Thyroid gland (tissue), 4 donors: ENCODE measurements at regions not wholly inside any gene's neighbourhood (a gene's known extent, or its start where the extent isn't known, plus 50 kb on each side); places are given as distances from the start of the nearest gene placed in this dataset.

Source experiments
- DNase-seq, 2 donors: peaks; one replicate each; pipeline ENCODE4 v3.0.0-alpha.2; 2019
- H3K27ac ChIP-seq, 3 donors: fragments of 200-600 bp; sonication (generic); 1 replicate in 2 of 3; 2 replicates in 1 of 3; pipeline ENCODE4 v1.5.1; 2016 to 2019; ENCODE audit warnings: mild to moderate bottlenecking in 1 of 3, moderate library complexity in 1 of 3
- H3K27me3 ChIP-seq: fragments of 200-600 bp; sonication (generic); one replicate; pipeline ENCODE4 v1.5.1; 2019
- H3K36me3 ChIP-seq, 2 donors: fragments of 200-600 bp; sonication (generic); one replicate each; pipeline ENCODE4 v1.5.1; 2016 to 2019
- H3K4me1 ChIP-seq, 2 donors: fragments of 200-600 bp; sonication (generic); one replicate each; pipeline ENCODE4 v1.5.1; 2017 to 2019
- H3K4me3 ChIP-seq, 3 donors: fragments of 200-600 bp; sonication (generic); replicated peaks in 1 of 3; 1 replicate in 2 of 3; 2 replicates in 1 of 3; pipeline ENCODE4 v1.5.1; 2016; ENCODE audit warnings: mild to moderate bottlenecking in 1 of 3
- H3K9me3 ChIP-seq: fragments of 200-600 bp; sonication (generic); one replicate; pipeline ENCODE4 v1.5.1; 2017
- POLR2A ChIP-seq, 2 donors: fragments of 450-650 bp; IDR thresholded peaks; one replicate each; pipeline ENCODE4 v1.6.1; 2017; ENCODE audit warnings: antibody characterized with exemption in 2 of 2, mild to moderate bottlenecking in 2 of 2, moderate library complexity in 1 of 2
- WGBS, 2 donors: methylation state at CpG; one replicate each; pipeline ENCODE4 v1.1.5; 2017; 5-methylcytosine and 5-hydroxymethylcytosine counted together
- intact Hi-C: fragments of 100-400 bp; cut with DNase I; formaldehyde crosslinking; loops from one replicate; pipeline ENCODE4 v1.15.1; 2023
- TF ChIP-seq, protein P1 (sequence below), 6 experiments: fragments of 200-600 bp in 3 of 6; fragments of 450-650 bp in 3 of 6; sonication (generic) in 3 of 6; IDR thresholded peaks; one replicate each; pipeline ENCODE4 v1.5.1; 2016 to 2019; ENCODE audit warnings: antibody characterized with exemption in 6 of 6, mild to moderate bottlenecking in 2 of 6, inconsistent platforms in 1 of 6, moderate library complexity in 1 of 6

- DNase-seq = no peak
- TF ChIP-seq POLR2A (IDR thresholded peaks at IDR 0.05) = no peak
- TF ChIP-seq, protein P1, sequence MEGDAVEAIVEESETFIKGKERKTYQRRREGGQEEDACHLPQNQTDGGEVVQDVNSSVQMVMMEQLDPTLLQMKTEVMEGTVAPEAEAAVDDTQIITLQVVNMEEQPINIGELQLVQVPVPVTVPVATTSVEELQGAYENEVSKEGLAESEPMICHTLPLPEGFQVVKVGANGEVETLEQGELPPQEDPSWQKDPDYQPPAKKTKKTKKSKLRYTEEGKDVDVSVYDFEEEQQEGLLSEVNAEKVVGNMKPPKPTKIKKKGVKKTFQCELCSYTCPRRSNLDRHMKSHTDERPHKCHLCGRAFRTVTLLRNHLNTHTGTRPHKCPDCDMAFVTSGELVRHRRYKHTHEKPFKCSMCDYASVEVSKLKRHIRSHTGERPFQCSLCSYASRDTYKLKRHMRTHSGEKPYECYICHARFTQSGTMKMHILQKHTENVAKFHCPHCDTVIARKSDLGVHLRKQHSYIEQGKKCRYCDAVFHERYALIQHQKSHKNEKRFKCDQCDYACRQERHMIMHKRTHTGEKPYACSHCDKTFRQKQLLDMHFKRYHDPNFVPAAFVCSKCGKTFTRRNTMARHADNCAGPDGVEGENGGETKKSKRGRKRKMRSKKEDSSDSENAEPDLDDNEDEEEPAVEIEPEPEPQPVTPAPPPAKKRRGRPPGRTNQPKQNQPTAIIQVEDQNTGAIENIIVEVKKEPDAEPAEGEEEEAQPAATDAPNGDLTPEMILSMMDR (IDR thresholded peaks at IDR 0.05) = no peak
- 95 to 100% methylated on average over 1 of the region's 1 CpG for WGBS, 2 donors
These were observed 2506.6 kb downstream of the PCDH7 start for GRCh38 chr4:33226783-33227182.

GRCh38 chr4:33255094-33255493, 2534.9 kb downstream of the PCDH7 start:
- 94 to 95% methylated on average over 10 of the region's 10 CpGs for WGBS, 2 donors
- intact Hi-C loops = no loop called here
- no peak overlapping the region for H3K27ac ChIP-seq
- H3K9me3 ChIP-seq = no peaks in the 10 kb centered on the region
- DNase-seq = no peak
- no peaks in the 10 kb centered on the region for H3K27me3 ChIP-seq
- H3K4me3 ChIP-seq = no peak overlapping the region
- no peaks in the 10 kb centered on the region for H3K36me3 ChIP-seq
- no peak for TF ChIP-seq POLR2A (IDR thresholded peaks at IDR 0.05)
- TF ChIP-seq, protein P1 (IDR thresholded peaks at IDR 0.05) = no peak
- no peaks in the 10 kb centered on the region for H3K4me1 ChIP-seq

More at GRCh38 chr4:33226783-33227182, 2506.6 kb downstream of the PCDH7 start:
- H3K36me3 ChIP-seq = no peaks in the 10 kb centered on the region
- intact Hi-C loops = no loop called here
- no peaks in the 10 kb centered on the region for H3K27me3 ChIP-seq
- no peak overlapping the region for H3K27ac ChIP-seq
- no peaks in the 10 kb centered on the region for H3K9me3 ChIP-seq
- H3K4me1 ChIP-seq = no peaks in the 10 kb centered on the region
- no peak overlapping the region for H3K4me3 ChIP-seq

DNA sequence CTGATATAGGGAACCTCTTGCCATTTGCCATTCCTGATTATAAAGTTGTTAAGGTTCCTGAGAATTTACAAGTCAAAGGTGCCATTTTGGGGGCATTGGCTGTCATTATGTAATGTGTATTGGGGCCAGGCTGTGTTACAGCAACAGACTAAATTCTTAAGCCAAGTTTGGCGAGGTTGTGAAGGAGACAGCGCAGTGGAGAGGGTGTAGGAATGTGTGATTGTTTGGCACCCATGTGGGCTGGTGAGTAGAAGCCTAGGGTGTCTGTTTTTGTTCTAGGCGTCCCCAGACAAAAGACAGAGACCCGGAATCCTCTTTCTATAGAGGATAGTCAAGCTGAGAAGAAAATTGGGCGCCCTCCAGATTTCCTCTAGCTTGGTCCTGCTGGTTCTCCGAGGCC, 2535.3 kb downstream of the PCDH7 start:
- no peaks in the 10 kb centered on the region for H3K27me3 ChIP-seq
- 88 to 93% methylated on average over 6 of the region's 6 CpGs for WGBS, 2 donors
- H3K36me3 ChIP-seq = no peaks in the 10 kb centered on the region
- DNase-seq = no peak
- H3K9me3 ChIP-seq = no peaks in the 10 kb centered on the region
- no peak overlapping the region for H3K27ac ChIP-seq
- TF ChIP-seq, protein P1 (IDR thresholded peaks at IDR 0.05) = no peak
- TF ChIP-seq POLR2A (IDR thresholded peaks at IDR 0.05) = no peak
- intact Hi-C loops = no loop called here
- H3K4me1 ChIP-seq = no peaks in the 10 kb centered on the region
- H3K4me3 ChIP-seq = no peak overlapping the region

GRCh38 chr4:33262824-33263223, 2542.7 kb downstream of the PCDH7 start:
- DNase-seq = no peak
- no peak overlapping the region for H3K27ac ChIP-seq
- no peaks in the 10 kb centered on the region for H3K4me1 ChIP-seq
- TF ChIP-seq, protein P1 (IDR thresholded peaks at IDR 0.05) = no peak
- no peak for TF ChIP-seq POLR2A (IDR thresholded peaks at IDR 0.05)
- no peaks in the 10 kb centered on the region for H3K36me3 ChIP-seq
- H3K9me3 ChIP-seq = no peaks in the 10 kb centered on the region
- intact Hi-C loops = no loop called here
- 78 to 93% methylated on average over 2 of the region's 2 CpGs for WGBS, 2 donors
- no peak overlapping the region for H3K4me3 ChIP-seq
- no peaks in the 10 kb centered on the region for H3K27me3 ChIP-seq

DNA sequence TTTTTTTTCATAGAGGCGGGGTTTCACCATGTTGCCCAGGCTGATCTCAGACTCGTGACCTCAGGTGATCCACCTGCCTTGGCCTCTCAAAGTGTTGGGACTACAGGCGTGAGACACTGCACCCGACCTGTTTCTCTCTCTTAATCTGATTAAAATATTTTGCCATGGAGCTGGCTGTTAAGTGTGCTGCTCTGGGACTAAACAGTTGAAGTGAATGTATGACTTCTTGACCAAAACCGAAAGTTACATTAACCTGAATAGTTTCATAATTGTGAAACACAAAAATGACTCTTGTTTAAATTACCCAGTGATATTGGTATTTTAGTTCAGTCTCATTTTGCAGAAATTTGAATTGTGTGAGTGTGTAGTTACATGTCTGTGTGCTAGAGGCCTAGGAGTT, 2548.6 kb downstream of the PCDH7 start:
- H3K4me1 ChIP-seq = no peaks in the 10 kb centered on the region
- no peak overlapping the region for H3K27ac ChIP-seq
- no peaks in the 10 kb centered on the region for H3K9me3 ChIP-seq
- no peaks in the 10 kb centered on the region for H3K36me3 ChIP-seq
- 89 to 91% methylated on average over 5 of the region's 5 CpGs for WGBS, 2 donors
- no peaks in the 10 kb centered on the region for H3K27me3 ChIP-seq
- intact Hi-C loops = no loop called here
- TF ChIP-seq, protein P1 (IDR thresholded peaks at IDR 0.05) = no peak
- TF ChIP-seq POLR2A (IDR thresholded peaks at IDR 0.05) = no peak
- DNase-seq = no peak
- H3K4me3 ChIP-seq = no peak overlapping the region
